ENCODE measurements at regions not wholly inside any gene's neighbourhood (a gene's known extent, or its start where the extent isn't known, plus 50 kb on each side); places are given as distances from the start of the nearest gene placed in this dataset.

DNA sequence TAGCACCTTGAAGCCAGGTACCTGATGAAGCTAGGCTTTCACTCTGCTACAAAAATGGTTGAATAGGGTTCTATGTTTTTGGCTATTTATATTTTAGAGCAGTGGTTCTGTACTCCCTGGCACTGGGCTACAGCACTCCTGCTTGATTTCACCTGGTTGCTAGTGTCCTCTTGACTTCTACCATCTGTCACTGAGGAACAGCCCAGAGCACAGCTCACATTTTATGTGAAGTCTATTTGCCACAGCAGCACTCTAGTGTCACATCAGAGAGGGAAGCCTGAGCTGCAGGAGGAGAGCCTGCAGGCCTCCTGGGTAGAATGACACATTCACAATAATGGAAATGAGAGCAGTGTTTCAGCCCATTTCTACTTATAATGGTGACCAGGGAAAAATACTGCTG, 184.2 kb downstream of the ZNF486 start:
- intact Hi-C loops (cut with DNase I; ENCODE audit: low total_unique reads) = no loop called here
- Histone ChIP-seq H3K36me3 (no peaks in the 10 kb centered on the region), H3K27me3 (no peaks in the 10 kb centered on the region), H3K9me3 (no peaks in the 10 kb centered on the region), H3K27ac (no peak overlapping the region), H3K4me3 (no peak overlapping the region), H3K4me1 (no peaks in the 10 kb centered on the region)
- TF ChIP-seq POLR2AphosphoS5 (IDR thresholded peaks at IDR 0.05) = no peak
- TF ChIP-seq, protein P1, sequence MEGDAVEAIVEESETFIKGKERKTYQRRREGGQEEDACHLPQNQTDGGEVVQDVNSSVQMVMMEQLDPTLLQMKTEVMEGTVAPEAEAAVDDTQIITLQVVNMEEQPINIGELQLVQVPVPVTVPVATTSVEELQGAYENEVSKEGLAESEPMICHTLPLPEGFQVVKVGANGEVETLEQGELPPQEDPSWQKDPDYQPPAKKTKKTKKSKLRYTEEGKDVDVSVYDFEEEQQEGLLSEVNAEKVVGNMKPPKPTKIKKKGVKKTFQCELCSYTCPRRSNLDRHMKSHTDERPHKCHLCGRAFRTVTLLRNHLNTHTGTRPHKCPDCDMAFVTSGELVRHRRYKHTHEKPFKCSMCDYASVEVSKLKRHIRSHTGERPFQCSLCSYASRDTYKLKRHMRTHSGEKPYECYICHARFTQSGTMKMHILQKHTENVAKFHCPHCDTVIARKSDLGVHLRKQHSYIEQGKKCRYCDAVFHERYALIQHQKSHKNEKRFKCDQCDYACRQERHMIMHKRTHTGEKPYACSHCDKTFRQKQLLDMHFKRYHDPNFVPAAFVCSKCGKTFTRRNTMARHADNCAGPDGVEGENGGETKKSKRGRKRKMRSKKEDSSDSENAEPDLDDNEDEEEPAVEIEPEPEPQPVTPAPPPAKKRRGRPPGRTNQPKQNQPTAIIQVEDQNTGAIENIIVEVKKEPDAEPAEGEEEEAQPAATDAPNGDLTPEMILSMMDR (IDR thresholded peaks at IDR 0.05) = no peak
- no peak for TF ChIP-seq POLR2A (IDR thresholded peaks at IDR 0.05)
- no peak for DNase-seq (ENCODE audit: low spot score in 2 of 2)

DNA sequence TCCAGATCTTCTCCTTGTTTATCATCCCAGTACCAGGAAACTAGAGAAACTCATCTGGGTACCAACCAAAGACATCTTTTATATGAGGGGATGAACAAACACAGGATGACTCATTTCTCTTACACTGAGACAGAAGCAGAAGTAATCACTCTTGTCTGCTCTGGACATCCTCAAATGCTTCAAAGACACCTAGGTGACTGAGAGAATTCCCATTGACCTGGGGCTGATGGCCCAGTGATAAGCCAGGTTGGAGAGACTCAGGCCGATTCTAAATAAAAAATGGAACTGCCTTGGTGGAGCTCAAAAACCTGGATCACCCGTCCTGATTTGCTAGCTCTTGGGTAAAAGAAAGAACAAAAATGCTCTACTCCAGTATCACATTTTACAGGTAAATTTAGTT, 182.2 kb downstream of the ZNF486 start:
- no peaks in the 10 kb centered on the region for H3K9me3 ChIP-seq
- intact Hi-C loops (cut with DNase I; ENCODE audit: low total_unique reads) = no loop called here

DNA sequence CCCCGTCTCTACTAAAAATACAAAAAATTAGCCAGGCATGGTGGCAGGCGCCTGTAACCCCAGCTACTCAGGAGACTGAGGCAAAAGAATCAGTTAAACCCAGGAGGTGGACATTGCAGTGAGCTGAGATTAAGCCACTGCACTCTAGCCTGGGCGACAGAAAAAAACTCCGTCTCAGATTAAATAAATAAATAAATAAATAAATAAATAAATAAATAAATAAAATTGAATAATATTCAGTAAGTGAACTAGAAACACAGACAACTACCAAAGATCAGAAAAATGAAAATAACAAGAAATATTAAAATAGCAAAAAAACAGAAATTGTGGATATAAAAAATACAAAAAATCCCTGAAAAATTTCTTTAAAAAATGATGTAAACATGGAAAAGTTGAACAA, 172.4 kb downstream of the ZNF486 start:
- H3K4me1 ChIP-seq = no peaks in the 10 kb centered on the region
- H3K36me3 ChIP-seq = no peaks in the 10 kb centered on the region
- H3K4me3 ChIP-seq = no peak overlapping the region
- no peaks in the 10 kb centered on the region for H3K9me3 ChIP-seq
- no peaks in the 10 kb centered on the region for H3K27me3 ChIP-seq
- DNase-seq (ENCODE audit: low spot score in 2 of 2) = no peak
- intact Hi-C loops (cut with DNase I; ENCODE audit: low total_unique reads) = no loop called here
- TF ChIP-seq POLR2AphosphoS5 (IDR thresholded peaks at IDR 0.05) (no peak), POLR2A (IDR thresholded peaks at IDR 0.05) (no peak)
- TF ChIP-seq, protein P1 (IDR thresholded peaks at IDR 0.05) = no peak
- no peak overlapping the region for H3K27ac ChIP-seq

More for the DNA sequence above, 182.2 kb downstream of the ZNF486 start:
- no peak overlapping the region for H3K4me3 ChIP-seq
- no peak for DNase-seq (ENCODE audit: low spot score in 2 of 2)
- no peak for TF ChIP-seq POLR2AphosphoS5 (IDR thresholded peaks at IDR 0.05)
- TF ChIP-seq, protein P1 (IDR thresholded peaks at IDR 0.05) = no peak
- no peak for TF ChIP-seq POLR2A (IDR thresholded peaks at IDR 0.05)
- no peaks in the 10 kb centered on the region for H3K27me3 ChIP-seq
- no peak overlapping the region for H3K27ac ChIP-seq
- H3K36me3 ChIP-seq = no peaks in the 10 kb centered on the region
- no peaks in the 10 kb centered on the region for H3K4me1 ChIP-seq

DNA sequence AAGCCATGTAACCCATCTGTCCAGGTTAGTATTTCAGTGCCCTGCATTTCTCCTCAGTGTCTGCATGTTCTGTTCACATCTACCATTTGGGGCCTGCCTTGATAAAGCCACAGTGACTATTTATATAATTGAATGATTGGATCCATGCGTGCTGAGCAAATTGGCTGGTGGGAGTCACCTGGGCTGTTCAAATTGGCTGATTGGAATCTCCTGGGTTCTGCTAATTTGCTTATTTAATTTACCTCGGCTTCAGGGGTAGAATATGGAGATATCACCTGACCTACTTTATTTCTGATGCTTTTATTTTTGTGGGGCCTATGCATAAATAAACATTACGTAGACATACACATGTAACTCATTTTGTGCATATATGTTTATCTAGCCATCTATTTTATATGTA, 167.7 kb downstream of the ZNF486 start:
- no peak for DNase-seq (ENCODE audit: low spot score in 2 of 2)
- H3K27ac ChIP-seq = no peak overlapping the region
- TF ChIP-seq POLR2A (IDR thresholded peaks at IDR 0.05) (no peak), POLR2AphosphoS5 (IDR thresholded peaks at IDR 0.05) (no peak)
- TF ChIP-seq, protein P1 (IDR thresholded peaks at IDR 0.05) = no peak
- H3K27me3 ChIP-seq = no peaks in the 10 kb centered on the region
- peaks cover 0 to 6% of the 10 kb centered on the region in 2 donors for H3K9me3 ChIP-seq
- H3K4me3 ChIP-seq = no peak overlapping the region
- intact Hi-C loops (cut with DNase I; ENCODE audit: low total_unique reads) = no loop called here
- no peaks in the 10 kb centered on the region for H3K36me3 ChIP-seq
- no peaks in the 10 kb centered on the region for H3K4me1 ChIP-seq

DNA sequence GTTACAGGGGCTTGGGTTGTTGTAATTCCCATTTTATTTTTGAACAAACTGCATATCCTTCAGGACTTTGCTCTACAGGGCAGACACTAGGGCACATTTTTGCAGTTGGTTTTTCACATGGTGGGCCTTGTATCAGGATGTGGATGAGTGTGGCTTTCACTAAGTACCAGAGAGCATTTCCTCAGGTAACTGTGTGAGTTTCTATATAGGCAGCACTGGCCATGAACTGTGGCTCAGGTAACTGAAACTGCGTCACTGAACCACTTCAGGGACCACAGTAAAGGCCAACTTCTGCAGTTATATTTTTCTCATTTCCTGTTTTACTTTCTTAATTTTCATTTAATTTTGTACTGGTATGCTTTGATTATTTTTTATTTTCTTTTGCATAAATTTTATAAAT, 166.5 kb downstream of the ZNF486 start:
- intact Hi-C loops (cut with DNase I; ENCODE audit: low total_unique reads) = no loop called here
- Histone ChIP-seq H3K9me3 (peaks cover 0 to 6% of the 10 kb centered on the region in 2 donors), H3K27ac (no peak overlapping the region), H3K4me1 (no peaks in the 10 kb centered on the region), H3K4me3 (no peak overlapping the region), H3K27me3 (no peaks in the 10 kb centered on the region), H3K36me3 (no peaks in the 10 kb centered on the region)
- no peak for DNase-seq (ENCODE audit: low spot score in 2 of 2)
- TF ChIP-seq POLR2AphosphoS5 (IDR thresholded peaks at IDR 0.05) (no peak), POLR2A (IDR thresholded peaks at IDR 0.05) (no peak)
- TF ChIP-seq, protein P1 (IDR thresholded peaks at IDR 0.05) = no peak
